AG08396 (cell line): ENCODE measurements at regions not wholly inside any gene's neighbourhood (a gene's known extent, or its start where the extent isn't known, plus 50 kb on each side); places are given as distances from the start of the nearest gene placed in this dataset.

Source experiments
- DNase-seq: peaks from one replicate; pipeline ENCODE4 v3.0.0; 2012; ENCODE audit warnings: low spot score, mixed read lengths

GRCh38 chr10:130623680-130624267 is 487.6 kb downstream of the GLRX3 start:
- DNase-seq, result no peak

GRCh38 chr10:130627346-130628045 is 491.3 kb downstream of the GLRX3 start:
- DNase-seq, result no peak

- DNase-seq, result no peak
These were observed 493.9 kb downstream of the GLRX3 start for GRCh38 chr10:130630135-130630534.

GRCh38 chr10:130631142-130632096 is 495.2 kb downstream of the GLRX3 start:
- no peak for DNase-seq

- no peak for DNase-seq
These were observed 498.6 kb downstream of the GLRX3 start for GRCh38 chr10:130634816-130635215.

GRCh38 chr10:130635528-130635927 is 499.3 kb downstream of the GLRX3 start:
- DNase-seq, result no peak

- DNase-seq, result no peak
These were observed 500.2 kb downstream of the GLRX3 start for GRCh38 chr10:130636313-130636930.

GRCh38 chr10:130637089-130637676 is 501.0 kb downstream of the GLRX3 start:
- DNase-seq, result no peak

- no peak for DNase-seq
These were observed 502.8 kb downstream of the GLRX3 start for GRCh38 chr10:130638991-130639390.

GRCh38 chr10:130642926-130643325 is 506.7 kb downstream of the GLRX3 start:
- DNase-seq, result no peak

- DNase-seq, result no peak
These were observed 511.1 kb downstream of the GLRX3 start for GRCh38 chr10:130647341-130647740.

- no peak for DNase-seq
These were observed 512.6 kb downstream of the GLRX3 start for GRCh38 chr10:130648807-130649206.

- DNase-seq, result no peak
These were observed 516.4 kb downstream of the GLRX3 start for GRCh38 chr10:130652544-130652943.

- no peak for DNase-seq
These were observed 516.9 kb downstream of the GLRX3 start for GRCh38 chr10:130652964-130653578.

GRCh38 chr10:130654726-130655125 is 518.5 kb downstream of the GLRX3 start:
- no peak for DNase-seq

- DNase-seq, result no peak
These were observed 519.4 kb downstream of the GLRX3 start for GRCh38 chr10:130655313-130656186.

- DNase-seq, result no peak
These were observed 520.0 kb downstream of the GLRX3 start for GRCh38 chr10:130656187-130656575.

- no peak for DNase-seq
These were observed 520.5 kb downstream of the GLRX3 start for GRCh38 chr10:130656582-130657133.

GRCh38 chr10:130658687-130659290 is 522.6 kb downstream of the GLRX3 start:
- DNase-seq, result no peak

- DNase-seq, result no peak
These were observed 523.3 kb downstream of the GLRX3 start for GRCh38 chr10:130659528-130659927.
